ENCODE measurements at regions not wholly inside any gene's neighbourhood (a gene's known extent, or its start where the extent isn't known, plus 50 kb on each side); places are given as distances from the start of the nearest gene placed in this dataset.
"Not testable (repeated sequence)": the region's sequence is repeated elsewhere in the genome, so short reads cannot be mapped to it uniquely, and the experiment has no call there.

DNA sequence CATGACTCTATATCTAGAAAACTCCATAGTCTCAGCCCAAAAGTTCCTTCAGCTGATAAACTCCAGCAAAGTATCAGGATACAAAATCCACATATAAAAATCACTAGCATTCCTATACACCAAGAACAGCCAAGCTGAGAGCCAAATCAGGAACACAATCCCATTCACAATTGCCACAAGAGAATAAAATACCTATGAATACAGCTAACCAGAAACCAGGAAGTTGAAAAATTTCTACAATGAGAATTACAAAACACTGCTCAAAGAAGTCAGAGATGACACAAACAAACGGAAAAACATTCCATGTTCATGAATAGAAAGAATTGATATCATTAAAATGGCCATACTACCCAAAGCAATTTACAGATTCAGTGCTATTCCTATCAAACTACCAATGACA lies 61.0 kb upstream of the PKN2 start:
- DNase-seq (ENCODE audit: low read depth in 2 of 2) = not testable (repeated sequence)

Measured in stimulated activated CD8-positive, alpha-beta memory T cell treated with anti-CD3 and anti-CD28 coated beads, Interleukin-2, amount 100 ng/mL, for 1 hour (primary cell).